SK-N-MC (cell line): ENCODE measurements at regions not wholly inside any gene's neighbourhood (a gene's known extent, or its start where the extent isn't known, plus 50 kb on each side); places are given as distances from the start of the nearest gene placed in this dataset.

Experiments used
- EZH2 ChIP-seq: fragments of 200-600 bp; sonication (generic); IDR thresholded peaks from one replicate; pipeline ENCODE4 v1.6.1; 2017; ENCODE audit warnings: antibody characterized with exemption
- FOXP2 ChIP-seq: optimal IDR thresholded peaks from 2 replicates; pipeline ENCODE3; 2011; ENCODE audit warnings: mild to moderate bottlenecking, moderate library complexity; ENCODE audit not compliant: insufficient read depth; ENCODE audit errors: extremely low read length, control extremely low read depth
- POLR2AphosphoS5 ChIP-seq: IDR thresholded peaks from 2 replicates; pipeline ENCODE4 v1.6.1; 2012; ENCODE audit warnings: mild to moderate bottlenecking, low read depth, low read length, borderline replicate concordance

- TF ChIP-seq EZH2: no peak
- TF ChIP-seq POLR2AphosphoS5: no peak
- no peak for TF ChIP-seq FOXP2
Measured at GRCh38 chr6:1473166-1473565, 83.8 kb downstream of the FOXF2 start.
